ENCODE measurements at regions not wholly inside any gene's neighbourhood (a gene's known extent, or its start where the extent isn't known, plus 50 kb on each side); places are given as distances from the start of the nearest gene placed in this dataset.

DNA sequence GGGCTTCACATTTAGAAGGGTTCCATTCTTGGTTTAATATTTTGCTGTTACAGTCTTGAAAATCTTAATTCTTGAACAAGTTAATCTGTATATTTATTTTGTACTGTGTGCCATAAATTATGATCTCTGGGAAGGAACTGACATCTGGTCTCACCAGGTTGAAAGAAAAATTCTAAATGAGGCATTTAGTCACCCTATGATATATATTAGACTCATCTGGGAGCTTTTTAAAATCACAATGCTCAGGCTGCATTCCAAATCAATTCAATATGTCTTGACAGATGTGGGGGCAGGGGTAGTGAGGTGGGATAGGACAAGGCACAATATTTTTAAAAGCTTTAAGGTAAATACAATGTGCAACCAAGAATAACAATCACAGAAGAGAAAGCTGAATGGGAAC, 569.2 kb downstream of the PRR16 start:
- TF ChIP-seq, protein P1, sequence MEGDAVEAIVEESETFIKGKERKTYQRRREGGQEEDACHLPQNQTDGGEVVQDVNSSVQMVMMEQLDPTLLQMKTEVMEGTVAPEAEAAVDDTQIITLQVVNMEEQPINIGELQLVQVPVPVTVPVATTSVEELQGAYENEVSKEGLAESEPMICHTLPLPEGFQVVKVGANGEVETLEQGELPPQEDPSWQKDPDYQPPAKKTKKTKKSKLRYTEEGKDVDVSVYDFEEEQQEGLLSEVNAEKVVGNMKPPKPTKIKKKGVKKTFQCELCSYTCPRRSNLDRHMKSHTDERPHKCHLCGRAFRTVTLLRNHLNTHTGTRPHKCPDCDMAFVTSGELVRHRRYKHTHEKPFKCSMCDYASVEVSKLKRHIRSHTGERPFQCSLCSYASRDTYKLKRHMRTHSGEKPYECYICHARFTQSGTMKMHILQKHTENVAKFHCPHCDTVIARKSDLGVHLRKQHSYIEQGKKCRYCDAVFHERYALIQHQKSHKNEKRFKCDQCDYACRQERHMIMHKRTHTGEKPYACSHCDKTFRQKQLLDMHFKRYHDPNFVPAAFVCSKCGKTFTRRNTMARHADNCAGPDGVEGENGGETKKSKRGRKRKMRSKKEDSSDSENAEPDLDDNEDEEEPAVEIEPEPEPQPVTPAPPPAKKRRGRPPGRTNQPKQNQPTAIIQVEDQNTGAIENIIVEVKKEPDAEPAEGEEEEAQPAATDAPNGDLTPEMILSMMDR (conservative IDR thresholded peaks at IDR 0.05) = no peak
- TF ChIP-seq EZH2 (IDR thresholded peaks at IDR 0.05; ENCODE audit: low read depth) = no peak
